T-helper 2 cell treated with Interferon-gamma antibody and Interleukin-4, amounts not matched to agents 100 ng/mL and 5 ng/mL, for 36 hours (primary cell): ENCODE measurements at regions not wholly inside any gene's neighbourhood (a gene's known extent, or its start where the extent isn't known, plus 50 kb on each side); places are given as distances from the start of the nearest gene placed in this dataset.

Experiments used
- intact Hi-C: fragments of 100-400 bp; cut with micrococcal nuclease; formaldehyde crosslinking; loops from one replicate; pipeline ENCODE4 v1.15.1; 2023

GRCh38 chr17:71234349-71234748 lies 886.5 kb upstream of the SOX9 start:
- intact Hi-C loops: no loop called here

- intact Hi-C loops: no loop called here
Observed at GRCh38 chr17:71237903-71238538, 882.8 kb upstream of the SOX9 start.

- intact Hi-C loops: no loop called here
Observed at GRCh38 chr17:71247441-71248015, 873.3 kb upstream of the SOX9 start.

- intact Hi-C loops: no loop called here
Observed at GRCh38 chr17:71251276-71251675, 869.5 kb upstream of the SOX9 start.

- intact Hi-C loops: no loop called here
Observed at GRCh38 chr17:71251951-71252350, 868.9 kb upstream of the SOX9 start.

- intact Hi-C loops: no loop called here
Observed at GRCh38 chr17:71252436-71252835, 868.4 kb upstream of the SOX9 start.

- intact Hi-C loops: no loop called here
Observed at GRCh38 chr17:71257096-71257495, 863.7 kb upstream of the SOX9 start.

GRCh38 chr17:71260366-71260940 lies 860.4 kb upstream of the SOX9 start:
- intact Hi-C loops: no loop called here

GRCh38 chr17:71262586-71262985 lies 858.2 kb upstream of the SOX9 start:
- intact Hi-C loops: no loop called here

- intact Hi-C loops: no loop called here
Observed at GRCh38 chr17:71267668-71268067, 853.2 kb upstream of the SOX9 start.

GRCh38 chr17:71269201-71269600 lies 851.6 kb upstream of the SOX9 start:
- intact Hi-C loops: no loop called here

GRCh38 chr17:71273441-71273840 lies 847.4 kb upstream of the SOX9 start:
- intact Hi-C loops: no loop called here

- intact Hi-C loops: no loop called here
Observed at GRCh38 chr17:71276079-71276478, 844.7 kb upstream of the SOX9 start.

GRCh38 chr17:71283486-71283885 lies 837.3 kb upstream of the SOX9 start:
- intact Hi-C loops: no loop called here

- intact Hi-C loops: no loop called here
Observed at GRCh38 chr17:71284032-71284755, 836.6 kb upstream of the SOX9 start.

GRCh38 chr17:71286625-71287024 lies 834.2 kb upstream of the SOX9 start:
- intact Hi-C loops: no loop called here

GRCh38 chr17:71287071-71287823 lies 833.6 kb upstream of the SOX9 start:
- intact Hi-C loops: no loop called here

- intact Hi-C loops: no loop called here
Observed at GRCh38 chr17:71292006-71292405, 828.8 kb upstream of the SOX9 start.

- intact Hi-C loops: no loop called here
Observed at GRCh38 chr17:71296005-71296404, 824.8 kb upstream of the SOX9 start.

GRCh38 chr17:71301063-71301462 lies 819.8 kb upstream of the SOX9 start:
- intact Hi-C loops: no loop called here

GRCh38 chr17:71302721-71303549 lies 817.9 kb upstream of the SOX9 start:
- intact Hi-C loops: no loop called here
